ENCODE measurements at regions not wholly inside any gene's neighbourhood (a gene's known extent, or its start where the extent isn't known, plus 50 kb on each side); places are given as distances from the start of the nearest gene placed in this dataset.

- TF ChIP-seq POLR2A (IDR thresholded peaks at IDR 0.05) (no peak), CTCF (IDR thresholded peaks at IDR 0.05) (no peak)
Measured at GRCh38 chr9:91154686-91155085, 207.0 kb downstream of the AUH start.

All from esophagus squamous epithelium (tissue), 4 donors.